ENCODE measurements at regions not wholly inside any gene's neighbourhood (a gene's known extent, or its start where the extent isn't known, plus 50 kb on each side); places are given as distances from the start of the nearest gene placed in this dataset.

DNA sequence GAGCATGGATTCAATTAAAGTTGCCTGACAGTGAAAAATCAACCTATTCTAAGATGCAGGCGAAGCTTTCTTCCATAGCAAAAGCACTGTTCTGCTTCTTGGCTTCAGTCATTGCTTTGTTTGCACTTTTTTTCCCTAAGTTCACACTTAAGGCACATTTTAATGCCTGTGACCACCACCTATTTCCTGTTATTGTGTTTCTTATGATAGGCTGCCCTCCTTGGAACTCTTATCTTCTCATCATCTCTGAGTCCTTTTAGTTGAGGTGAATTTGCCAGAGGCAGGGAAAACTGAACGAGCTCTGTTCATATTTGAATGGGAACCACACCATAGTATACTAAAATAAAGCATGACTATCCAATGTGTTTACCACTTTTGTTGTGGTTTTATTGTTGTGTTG, 119.8 kb downstream of the SPCS3 start:
- no peak for TF ChIP-seq CTCF (IDR thresholded peaks at IDR 0.05; ENCODE audit: extremely low read depth, insufficient read depth, missing control alignments)
- no peak for DNase-seq (ENCODE audit: low spot score)
- in situ Hi-C loops (cut with MboI; ENCODE audit: low pct_unique_long_range_greater_than_20kb, low sequenced_read_pairs, unreplicated experiment) = no loop called here

- in situ Hi-C loops (cut with MboI; ENCODE audit: low pct_unique_long_range_greater_than_20kb, low sequenced_read_pairs, unreplicated experiment) = no loop called here
- no peak for DNase-seq (ENCODE audit: low spot score)
- TF ChIP-seq CTCF (IDR thresholded peaks at IDR 0.05; ENCODE audit: extremely low read depth, insufficient read depth, missing control alignments) = no peak
These were observed 120.9 kb downstream of the SPCS3 start for GRCh38 chr4:176440698-176441097.

DNA sequence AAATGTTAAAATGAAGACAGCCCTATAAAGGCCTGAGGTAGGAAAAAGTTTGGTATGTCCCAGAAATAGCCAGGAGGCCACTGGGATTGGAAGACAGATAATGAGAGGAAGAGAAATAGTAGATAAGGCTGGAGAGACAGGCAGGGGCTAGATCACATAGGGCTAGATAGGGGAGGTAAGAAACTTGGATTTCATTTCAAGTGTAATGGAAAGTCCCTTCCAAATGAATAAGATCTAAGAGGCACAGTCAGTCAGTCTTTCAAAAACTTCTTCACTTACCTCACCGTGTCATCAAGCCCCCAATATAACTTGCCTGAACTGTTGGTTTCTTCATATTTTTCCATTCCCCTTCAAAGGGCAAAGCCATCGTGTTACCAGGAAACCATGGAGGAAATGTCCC, 121.8 kb downstream of the SPCS3 start:
- in situ Hi-C loops (cut with MboI; ENCODE audit: low pct_unique_long_range_greater_than_20kb, low sequenced_read_pairs, unreplicated experiment) = no loop called here
- no peak for TF ChIP-seq CTCF (IDR thresholded peaks at IDR 0.05; ENCODE audit: extremely low read depth, insufficient read depth, missing control alignments)
- no peak for DNase-seq (ENCODE audit: low spot score)

- DNase-seq (ENCODE audit: low spot score) = no peak
- no peak for TF ChIP-seq CTCF (IDR thresholded peaks at IDR 0.05; ENCODE audit: extremely low read depth, insufficient read depth, missing control alignments)
These were observed 123.4 kb downstream of the SPCS3 start for GRCh38 chr4:176443117-176443516.

GRCh38 chr4:176443646-176444409, 124.1 kb downstream of the SPCS3 start:
- in situ Hi-C loops (cut with MboI; ENCODE audit: low pct_unique_long_range_greater_than_20kb, low sequenced_read_pairs, unreplicated experiment) = no loop called here
- TF ChIP-seq CTCF (IDR thresholded peaks at IDR 0.05; ENCODE audit: extremely low read depth, insufficient read depth, missing control alignments) = no peak
- DNase-seq (ENCODE audit: low spot score) = no peak

More at GRCh38 chr4:176443117-176443516, 123.4 kb downstream of the SPCS3 start:
- in situ Hi-C loops (cut with MboI; ENCODE audit: low pct_unique_long_range_greater_than_20kb, low sequenced_read_pairs, unreplicated experiment) = no loop called here

- no peak for TF ChIP-seq CTCF (IDR thresholded peaks at IDR 0.05; ENCODE audit: extremely low read depth, insufficient read depth, missing control alignments)
- in situ Hi-C loops (cut with MboI; ENCODE audit: low pct_unique_long_range_greater_than_20kb, low sequenced_read_pairs, unreplicated experiment) = no loop called here
- no peak for DNase-seq (ENCODE audit: low spot score)
These were observed 125.0 kb downstream of the SPCS3 start for GRCh38 chr4:176444741-176445140.

Data from GM13977 (cell line).